Endothelial cell of umbilical vein (primary cell): ENCODE measurements at regions not wholly inside any gene's neighbourhood (a gene's known extent, or its start where the extent isn't known, plus 50 kb on each side); places are given as distances from the start of the nearest gene placed in this dataset.

Experiments
- BruUV-seq: library from RNA; stranded (reverse); fragments of 400-500 nt; replicated peaks from 2 replicates; lab custom pipeline; 2021; lab: Mats Ljungman, UMichigan
- CTCF ChIA-PET: fragments of 300-600, 350-600 bp; sonication (Branson Sonifier 250); formaldehyde crosslinking; loops from one replicate; lab custom pipeline; 2021; ENCODE audit warnings: antibody characterized with exemption, inconsistent platforms; lab: Charles Lee
- POLR2A ChIA-PET: fragments of 300-600, 350-600 bp; sonication (Branson Sonifier 250); formaldehyde crosslinking; loops from one replicate; lab custom pipeline; 2021; ENCODE audit warnings: antibody characterized with exemption, inconsistent platforms; lab: Charles Lee
- DNase-seq: peaks from one replicate; pipeline ENCODE4 v3.0.0-alpha.2; 2011; ENCODE audit warnings: low read depth, low spot score
- FAIRE-seq: peaks from 2 replicates; lab custom pipeline; 2011; peaks lifted over from hg19 to GRCh38; lab: Jason Lieb, UNC
- H2AFZ ChIP-seq: 2 replicates; pipeline ENCODE4 v1.6.0; 2012; ENCODE audit warnings: low read depth, low read length, control low read depth, inconsistent platforms
- H3K27ac ChIP-seq: 2 replicates; pipeline ENCODE4 v1.5.1; 2011; ENCODE audit warnings: low read depth, mild to moderate bottlenecking, control low read depth, low read length, moderate library complexity; ENCODE audit not compliant: insufficient read depth
- H3K27me3 ChIP-seq, 2 experiments: 2 replicates each; pipeline versions ENCODE4 v1.6.0 to v1.6.1; 2011; ENCODE audit warnings: low read length in 2 of 2, mixed read lengths in 1 of 2; ENCODE audit not compliant: control insufficient read depth in 2 of 2, insufficient read depth in 2 of 2
- H3K36me3 ChIP-seq, 2 experiments: 2 replicates in 1 of 2; 3 replicates in 1 of 2; pipeline ENCODE4 v1.5.1; 2011; ENCODE audit warnings: low read length in 2 of 2, mild to moderate bottlenecking in 1 of 2, moderate library complexity in 1 of 2; ENCODE audit not compliant: control insufficient read depth in 2 of 2, insufficient read depth in 2 of 2; ENCODE audit errors: extremely low read depth in 1 of 2
- H3K4me1 ChIP-seq: 3 replicates; pipeline ENCODE4 v1.5.1; 2011; ENCODE audit warnings: mild to moderate bottlenecking, low read length; ENCODE audit not compliant: control insufficient read depth, insufficient read depth; ENCODE audit errors: extremely low read depth
- H3K4me2 ChIP-seq: 2 replicates; pipeline ENCODE4 v1.6.1; 2011; ENCODE audit warnings: low read length, control low read depth, mixed read lengths; ENCODE audit not compliant: insufficient read depth
- H3K4me3 ChIP-seq, 3 experiments: fragments of 200-600 bp in 1 of 3; sonication (generic), shearing (Covaris generic) in 1 of 3; replicated peaks in 1 of 3; 2 replicates each; pipeline ENCODE4 v1.5.1; 2011 to 2016; ENCODE audit warnings: control low read depth in 3 of 3, low read length in 3 of 3, mild to moderate bottlenecking in 2 of 3, inconsistent platforms in 1 of 3, low read depth in 1 of 3, moderate library complexity in 1 of 3; ENCODE audit not compliant: insufficient read depth in 1 of 3
- H3K79me2 ChIP-seq: 2 replicates; pipeline ENCODE4 v1.6.0; 2012; ENCODE audit warnings: low read length, inconsistent platforms; ENCODE audit not compliant: control insufficient read depth, insufficient read depth
- H3K9ac ChIP-seq: replicated peaks from 2 replicates; pipeline ENCODE3; 2011; ENCODE audit warnings: low read length, control low read depth; ENCODE audit not compliant: insufficient read depth; ENCODE audit errors: extremely low read depth
- H3K9me1 ChIP-seq: replicated peaks from 3 replicates; pipeline ENCODE4 v1.6.0; 2011; ENCODE audit warnings: mild to moderate bottlenecking, low read length; ENCODE audit not compliant: control insufficient read depth, insufficient read depth; ENCODE audit errors: extremely low read depth
- H3K9me3 ChIP-seq: replicated peaks from 2 replicates; pipeline ENCODE4 v1.5.1; 2012; ENCODE audit warnings: low read length, inconsistent platforms; ENCODE audit not compliant: control insufficient read depth, insufficient read depth
- H4K20me1 ChIP-seq: replicated peaks from 2 replicates; pipeline ENCODE3; 2011; ENCODE audit warnings: mild to moderate bottlenecking, low read length; ENCODE audit not compliant: control insufficient read depth, insufficient read depth; ENCODE audit errors: extremely low read depth
- EZH2 ChIP-seq: IDR thresholded peaks from 2 replicates; pipeline ENCODE4 v1.6.1; 2012; ENCODE audit warnings: borderline replicate concordance, low read depth, mild to moderate bottlenecking, moderate library complexity, low read length, inconsistent platforms; ENCODE audit not compliant: severe bottlenecking
- GATA2 ChIP-seq: IDR thresholded peaks from 2 replicates; pipeline ENCODE4 v1.7.0; 2011; ENCODE audit warnings: low read depth, mild to moderate bottlenecking, moderate library complexity, mixed read lengths, low read length; ENCODE audit not compliant: insufficient read length, insufficient read depth
- JUN ChIP-seq: IDR thresholded peaks from 2 replicates; pipeline ENCODE4 v1.6.1; 2011; ENCODE audit warnings: borderline replicate concordance, low read depth; ENCODE audit not compliant: insufficient read length, insufficient read depth
- MYC ChIP-seq: IDR thresholded peaks from one replicate; pipeline ENCODE4 v1.6.1; 2011; ENCODE audit warnings: mild to moderate bottlenecking, low read depth, low read length
- POLR2A ChIP-seq: IDR thresholded peaks from 2 replicates; pipeline ENCODE4 v1.6.1; 2012; ENCODE audit warnings: low read depth, mild to moderate bottlenecking, control low read depth, low read length
- dilution Hi-C: fragments of 300-500 bp; cut with MboI; formaldehyde crosslinking; loops from one replicate; pipeline ENCODE4 v1.15.0; 2019; ENCODE audit warnings: low sequenced_read_pairs; ENCODE audit not compliant: extremely low pct_ligation_motif_present
- intact Hi-C: fragments of 100-400 bp; cut with micrococcal nuclease; formaldehyde crosslinking; loops from one replicate; pipeline ENCODE4 v1.10.0; 2022
- TF ChIP-seq, protein P1 (sequence below), 2 donors: IDR thresholded peaks; 1 replicate in 1 of 2; 2 replicates in 1 of 2; pipeline ENCODE4 v1.5.1; 2011; ENCODE audit warnings: low read length in 2 of 2, mild to moderate bottlenecking in 2 of 2, moderate library complexity in 2 of 2, control low read depth in 1 of 2, inconsistent platforms in 1 of 2, low read depth in 1 of 2; ENCODE audit not compliant: insufficient read depth in 1 of 2; ENCODE audit errors: extremely low read depth in 1 of 2
- TF ChIP-seq, protein P2 (sequence below): IDR thresholded peaks from 2 replicates; pipeline ENCODE4 v1.6.1; 2011; ENCODE audit not compliant: insufficient read depth, insufficient read length

DNA sequence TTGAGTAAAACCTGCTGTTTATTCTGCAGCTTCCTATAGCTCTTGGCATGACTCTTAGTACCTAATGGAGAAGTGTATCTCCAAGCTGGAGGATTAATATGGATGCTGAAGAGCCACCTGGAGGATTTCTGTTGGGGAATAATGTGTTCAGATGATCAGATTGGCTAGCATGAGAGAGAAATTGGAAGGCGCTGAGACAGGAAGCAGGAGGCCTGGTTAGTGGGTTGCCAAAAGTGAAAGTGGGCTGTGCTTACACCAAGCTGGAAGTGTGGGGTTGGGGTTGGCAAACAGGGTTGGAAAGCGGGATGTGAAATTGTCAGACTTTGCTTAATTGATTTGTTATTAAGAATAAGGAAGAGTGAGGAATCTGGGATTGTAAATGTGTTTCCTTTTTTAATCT lies 111.8 kb upstream of the PLPP4 start:
- dilution Hi-C loops: no loop called here
- DNase-seq (no peak), FAIRE-seq (no peak)
- H3K27me3 ChIP-seq: peaks cover 3 to 4% of the 10 kb centered on the region in 2 experiments
- no peak overlapping the region for H3K4me3 ChIP-seq
- POLR2A ChIA-PET: no interaction called here
- CTCF ChIA-PET: interaction anchor here (2.5 kb wide), 1 partner anchor 8 kb away, joined by 9 read pairs; no protein-coding TSS in a partner anchor
- H3K9ac ChIP-seq: no peak overlapping the region
- no peaks in the 10 kb centered on the region for H3K9me3 ChIP-seq
- intact Hi-C loops: no loop called here
- no peaks in the 10 kb centered on the region for H3K9me1 ChIP-seq
- H4K20me1 ChIP-seq: no peaks in the 10 kb centered on the region
- H3K27ac ChIP-seq: no peak overlapping the region
- no peaks in the 10 kb centered on the region for H3K36me3 ChIP-seq
- H2AFZ ChIP-seq: no peak overlapping the region
- BruUV-seq: no TSS peak
- H3K79me2 ChIP-seq: no peaks in the 10 kb centered on the region
- no peaks in the 10 kb centered on the region for H3K4me1 ChIP-seq
- no peak for TF ChIP-seq MYC
- no peak for TF ChIP-seq JUN
- no peak for TF ChIP-seq EZH2
- no peak for TF ChIP-seq GATA2
- TF ChIP-seq, protein P1, sequence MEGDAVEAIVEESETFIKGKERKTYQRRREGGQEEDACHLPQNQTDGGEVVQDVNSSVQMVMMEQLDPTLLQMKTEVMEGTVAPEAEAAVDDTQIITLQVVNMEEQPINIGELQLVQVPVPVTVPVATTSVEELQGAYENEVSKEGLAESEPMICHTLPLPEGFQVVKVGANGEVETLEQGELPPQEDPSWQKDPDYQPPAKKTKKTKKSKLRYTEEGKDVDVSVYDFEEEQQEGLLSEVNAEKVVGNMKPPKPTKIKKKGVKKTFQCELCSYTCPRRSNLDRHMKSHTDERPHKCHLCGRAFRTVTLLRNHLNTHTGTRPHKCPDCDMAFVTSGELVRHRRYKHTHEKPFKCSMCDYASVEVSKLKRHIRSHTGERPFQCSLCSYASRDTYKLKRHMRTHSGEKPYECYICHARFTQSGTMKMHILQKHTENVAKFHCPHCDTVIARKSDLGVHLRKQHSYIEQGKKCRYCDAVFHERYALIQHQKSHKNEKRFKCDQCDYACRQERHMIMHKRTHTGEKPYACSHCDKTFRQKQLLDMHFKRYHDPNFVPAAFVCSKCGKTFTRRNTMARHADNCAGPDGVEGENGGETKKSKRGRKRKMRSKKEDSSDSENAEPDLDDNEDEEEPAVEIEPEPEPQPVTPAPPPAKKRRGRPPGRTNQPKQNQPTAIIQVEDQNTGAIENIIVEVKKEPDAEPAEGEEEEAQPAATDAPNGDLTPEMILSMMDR (IDR thresholded peaks at IDR 0.05; ENCODE audit: extremely low read depth in 1 of 2, insufficient read depth in 1 of 2, low read depth in 1 of 2, low read length in 2 of 2): no peak
- TF ChIP-seq, protein P2, sequence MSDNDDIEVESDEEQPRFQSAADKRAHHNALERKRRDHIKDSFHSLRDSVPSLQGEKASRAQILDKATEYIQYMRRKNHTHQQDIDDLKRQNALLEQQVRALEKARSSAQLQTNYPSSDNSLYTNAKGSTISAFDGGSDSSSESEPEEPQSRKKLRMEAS: no peak
- no peak for TF ChIP-seq POLR2A
- H3K4me2 ChIP-seq: no peak overlapping the region
